ENCODE measurements at regions not wholly inside any gene's neighbourhood (a gene's known extent, or its start where the extent isn't known, plus 50 kb on each side); places are given as distances from the start of the nearest gene placed in this dataset.

GRCh38 chr6:170189236-170189635 is 101.6 kb downstream of the DLL1 start:
- TF ChIP-seq CTCF (IDR thresholded peaks at IDR 0.05; ENCODE audit: low read depth, low read length) (no peak), POLR2A (IDR thresholded peaks at IDR 0.05; ENCODE audit: extremely low read depth, insufficient read length) (no peak), MYC (IDR thresholded peaks at IDR 0.05; ENCODE audit: low read depth, low read length) (no peak), MAX (IDR thresholded peaks at IDR 0.05; ENCODE audit: low read depth, low read length) (no peak)
